Neural progenitor cell (in vitro differentiated cells): ENCODE measurements at regions not wholly inside any gene's neighbourhood (a gene's known extent, or its start where the extent isn't known, plus 50 kb on each side); places are given as distances from the start of the nearest gene placed in this dataset.

Source experiments
- EZH2 ChIP-seq: fragments of 200-600 bp; sonication (generic); IDR thresholded peaks from 2 replicates; pipeline ENCODE4 v1.6.1; 2017; ENCODE audit warnings: antibody characterized with exemption, mild to moderate bottlenecking, moderate library complexity
- EZH2phosphoT487 ChIP-seq: fragments of 200-600 bp; sonication (generic); IDR thresholded peaks from 2 replicates; pipeline ENCODE4 v1.6.1; 2017; ENCODE audit warnings: antibody characterized with exemption
- TF ChIP-seq, protein P1 (sequence below): fragments of 200-600 bp; sonication (generic); IDR thresholded peaks from 2 replicates; pipeline ENCODE4 v1.5.1; 2017; ENCODE audit warnings: antibody characterized with exemption, mild to moderate bottlenecking

DNA sequence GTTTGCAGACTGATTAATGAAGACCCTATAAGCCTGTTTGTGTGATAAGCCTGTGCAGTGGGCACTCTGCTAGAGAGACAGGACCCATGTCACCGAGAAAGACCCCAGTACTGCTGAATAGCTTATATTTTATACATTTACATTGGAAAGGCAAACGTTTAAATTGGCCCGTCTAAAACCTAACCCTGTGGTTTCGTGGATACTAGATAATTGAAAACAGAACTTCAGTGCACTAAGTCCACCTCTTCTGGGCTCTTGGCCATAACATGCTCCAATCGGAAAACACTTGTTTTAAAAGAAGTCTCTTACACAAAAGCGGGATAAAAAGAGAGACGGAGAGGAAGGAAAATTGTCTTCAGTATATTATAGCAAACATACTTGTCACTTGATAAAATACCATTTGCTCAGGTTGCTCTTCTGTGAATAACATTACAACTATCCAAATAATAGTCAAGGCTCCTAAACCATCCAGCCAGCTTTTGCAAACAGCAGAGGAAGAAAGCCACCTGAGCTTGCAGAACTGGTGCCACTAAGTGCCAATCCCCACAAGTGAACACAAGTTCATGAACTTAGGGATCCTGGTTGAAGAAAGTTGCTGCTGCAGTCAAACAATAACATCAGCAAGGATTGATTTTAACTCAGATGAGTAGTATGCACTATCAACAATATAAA, 218.4 kb upstream of the FN1 start:
- TF ChIP-seq, protein P1, sequence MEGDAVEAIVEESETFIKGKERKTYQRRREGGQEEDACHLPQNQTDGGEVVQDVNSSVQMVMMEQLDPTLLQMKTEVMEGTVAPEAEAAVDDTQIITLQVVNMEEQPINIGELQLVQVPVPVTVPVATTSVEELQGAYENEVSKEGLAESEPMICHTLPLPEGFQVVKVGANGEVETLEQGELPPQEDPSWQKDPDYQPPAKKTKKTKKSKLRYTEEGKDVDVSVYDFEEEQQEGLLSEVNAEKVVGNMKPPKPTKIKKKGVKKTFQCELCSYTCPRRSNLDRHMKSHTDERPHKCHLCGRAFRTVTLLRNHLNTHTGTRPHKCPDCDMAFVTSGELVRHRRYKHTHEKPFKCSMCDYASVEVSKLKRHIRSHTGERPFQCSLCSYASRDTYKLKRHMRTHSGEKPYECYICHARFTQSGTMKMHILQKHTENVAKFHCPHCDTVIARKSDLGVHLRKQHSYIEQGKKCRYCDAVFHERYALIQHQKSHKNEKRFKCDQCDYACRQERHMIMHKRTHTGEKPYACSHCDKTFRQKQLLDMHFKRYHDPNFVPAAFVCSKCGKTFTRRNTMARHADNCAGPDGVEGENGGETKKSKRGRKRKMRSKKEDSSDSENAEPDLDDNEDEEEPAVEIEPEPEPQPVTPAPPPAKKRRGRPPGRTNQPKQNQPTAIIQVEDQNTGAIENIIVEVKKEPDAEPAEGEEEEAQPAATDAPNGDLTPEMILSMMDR: no peak
- no peak for TF ChIP-seq EZH2
- no peak for TF ChIP-seq EZH2phosphoT487
